H1 (cell line): ENCODE measurements at regions not wholly inside any gene's neighbourhood (a gene's known extent, or its start where the extent isn't known, plus 50 kb on each side); places are given as distances from the start of the nearest gene placed in this dataset.

Experiments
- CTCF ChIA-PET: fragments of 300-600 bp; sonication (Branson Sonifier 250); formaldehyde crosslinking; loops from one replicate; lab custom pipeline; 2021; ENCODE audit not compliant: partially characterized antibody; lab: Charles Lee
- POLR2A ChIA-PET: fragments of 300-600 bp; sonication (Branson Sonifier 250); formaldehyde crosslinking; loops from one replicate; lab custom pipeline; 2021; ENCODE audit warnings: inconsistent platforms; ENCODE audit not compliant: partially characterized antibody; lab: Charles Lee
- DNase-seq, 2 experiments: peaks; one replicate each; pipeline versions ENCODE4 v3.0.0 to v3.0.0-alpha.2; 2010 to 2022; ENCODE audit warnings: low spot score in 2 of 2, low read depth in 1 of 2, mixed read lengths in 1 of 2
- FAIRE-seq: peaks from 2 replicates; lab custom pipeline; 2011; peaks lifted over from hg19 to GRCh38; lab: Jason Lieb, UNC
- H2AFZ ChIP-seq: 2 replicates; pipeline ENCODE4 v1.8.1; 2012; ENCODE audit warnings: low read length, inconsistent platforms
- H2AK5ac ChIP-seq: 2 replicates; pipeline ENCODE4 v1.6.1; 2013; ENCODE audit warnings: low read depth, low read length
- H2BK120ac ChIP-seq: replicated peaks from 2 replicates; pipeline ENCODE3; 2013; ENCODE audit warnings: low read depth, low read length, inconsistent platforms
- H2BK12ac ChIP-seq: 2 replicates; pipeline ENCODE4 v1.6.1; 2013; ENCODE audit warnings: low read depth, low read length
- H2BK15ac ChIP-seq: 2 replicates; pipeline ENCODE4 v1.6.1; 2013; ENCODE audit warnings: low read length
- H2BK20ac ChIP-seq: 2 replicates; pipeline ENCODE4 v1.6.1; 2013; ENCODE audit warnings: low read length
- H2BK5ac ChIP-seq: 2 replicates; pipeline ENCODE4 v1.6.1; 2013; ENCODE audit warnings: low read depth, low read length
- H3K14ac ChIP-seq: 2 replicates; pipeline ENCODE4 v1.6.1; 2013; ENCODE audit warnings: inconsistent platforms; ENCODE audit not compliant: insufficient read length
- H3K18ac ChIP-seq: 2 replicates; pipeline ENCODE4 v1.6.1; 2013; ENCODE audit warnings: low read length; ENCODE audit errors: extremely low read depth
- H3K23ac ChIP-seq: 2 replicates; pipeline ENCODE4 v1.6.1; 2013; ENCODE audit warnings: inconsistent platforms; ENCODE audit not compliant: insufficient read length
- H3K23me2 ChIP-seq: 2 replicates; pipeline ENCODE4 v1.6.1; 2013; ENCODE audit warnings: low read depth, low read length
- H3K27ac ChIP-seq: 2 replicates; pipeline ENCODE4 v1.6.1; 2011; ENCODE audit warnings: low read depth, low read length, inconsistent platforms
- H3K27me3 ChIP-seq, 4 experiments: replicated peaks in 1 of 4; 1 replicate in 1 of 4; 2 replicates in 3 of 4; pipeline versions ENCODE4 v1.6.1 to v1.8.1; 2011 to 2013; ENCODE audit warnings: low read length in 3 of 4, mild to moderate bottlenecking in 3 of 4, inconsistent platforms in 2 of 4, mixed read lengths in 2 of 4, moderate library complexity in 1 of 4; ENCODE audit not compliant: control insufficient read depth in 3 of 4, insufficient read depth in 3 of 4; ENCODE audit errors: extremely low read depth in 1 of 4
- H3K36me3 ChIP-seq, 4 experiments: 2 replicates each; pipeline versions ENCODE4 v1.6.1 to v1.8.1; 2011 to 2013; ENCODE audit warnings: mild to moderate bottlenecking in 4 of 4, low read length in 3 of 4, moderate library complexity in 2 of 4, control low read depth in 1 of 4, inconsistent platforms in 1 of 4; ENCODE audit not compliant: insufficient read depth in 4 of 4, control insufficient read depth in 2 of 4
- H3K4ac ChIP-seq: replicated peaks from 2 replicates; pipeline ENCODE3; 2013; ENCODE audit warnings: low read length, low read depth, mixed read lengths, inconsistent platforms; ENCODE audit not compliant: insufficient read length
- H3K4me1 ChIP-seq, 4 experiments: replicated peaks in 1 of 4; 1 replicate in 1 of 4; 2 replicates in 3 of 4; pipeline versions ENCODE4 v1.6.1 to v1.8.1; 2011 to 2013; ENCODE audit warnings: low read length in 3 of 4, inconsistent platforms in 2 of 4, mixed read lengths in 1 of 4; ENCODE audit not compliant: insufficient read depth in 4 of 4, control insufficient read depth in 3 of 4
- H3K4me2 ChIP-seq, 2 experiments: 2 replicates each; pipeline versions ENCODE4 v1.6.1 to v1.8.1; 2011 to 2013; ENCODE audit warnings: low read depth in 2 of 2, low read length in 2 of 2, control low read depth in 1 of 2, inconsistent platforms in 1 of 2, mild to moderate bottlenecking in 1 of 2; ENCODE audit not compliant: insufficient read depth in 1 of 2
- H3K4me3 ChIP-seq, 4 experiments: fragments of 200-600, 300-600 bp in 1 of 4; sonication (generic), shearing (Covaris generic), sonication (Bioruptor Twin) in 1 of 4; 2 replicates each; pipeline versions ENCODE4 v1.5.1 to v1.8.1; 2011 to 2016; ENCODE audit warnings: low read length in 4 of 4, low read depth in 3 of 4, control low read depth in 2 of 4, inconsistent platforms in 2 of 4, mild to moderate bottlenecking in 2 of 4, mixed read lengths in 1 of 4, moderate library complexity in 1 of 4; ENCODE audit not compliant: insufficient read depth in 2 of 4; ENCODE audit errors: extremely low read depth in 1 of 4
- H3K56ac ChIP-seq: replicated peaks from 2 replicates; pipeline ENCODE3; 2013; ENCODE audit warnings: low read depth, mild to moderate bottlenecking, mixed read lengths, low read length, inconsistent platforms; ENCODE audit not compliant: insufficient read length
- H3K79me1 ChIP-seq: 2 replicates; pipeline ENCODE4 v1.6.1; 2013; ENCODE audit warnings: low read depth, low read length, control low read depth
- H3K79me2 ChIP-seq, 2 experiments: 2 replicates each; pipeline versions ENCODE4 v1.6.1 to v1.8.1; 2012 to 2013; ENCODE audit warnings: low read length in 2 of 2, mild to moderate bottlenecking in 2 of 2, inconsistent platforms in 1 of 2; ENCODE audit not compliant: insufficient read depth in 2 of 2, control insufficient read depth in 1 of 2
- H3K9ac ChIP-seq, 4 experiments: replicated peaks in 1 of 4; 1 replicate in 1 of 4; 2 replicates in 3 of 4; pipeline versions ENCODE4 v1.6.1 to v1.8.1; 2011 to 2013; ENCODE audit warnings: low read depth in 3 of 4, low read length in 3 of 4, control low read depth in 2 of 4, mild to moderate bottlenecking in 2 of 4, moderate library complexity in 2 of 4, inconsistent platforms in 1 of 4; ENCODE audit errors: extremely low read depth in 1 of 4
- H3K9me3 ChIP-seq, 2 experiments: 2 replicates each; pipeline versions ENCODE4 v1.6.1 to v1.8.1; 2012 to 2013; ENCODE audit warnings: mild to moderate bottlenecking in 2 of 2, moderate library complexity in 2 of 2, control low read depth in 1 of 2, inconsistent platforms in 1 of 2, low read depth in 1 of 2, low read length in 1 of 2, mixed read lengths in 1 of 2; ENCODE audit not compliant: insufficient read depth in 2 of 2
- H4K20me1 ChIP-seq, 2 experiments: replicated peaks in 1 of 2; 2 replicates each; pipeline versions ENCODE3 to v1.8.1; 2011 to 2013; ENCODE audit warnings: inconsistent platforms in 2 of 2, low read length in 2 of 2, mild to moderate bottlenecking in 1 of 2; ENCODE audit not compliant: insufficient read depth in 2 of 2, control insufficient read depth in 1 of 2
- H4K5ac ChIP-seq: 2 replicates; pipeline ENCODE4 v1.6.1; 2013; ENCODE audit warnings: low read length, low read depth, mixed read lengths, inconsistent platforms; ENCODE audit not compliant: insufficient read length
- H4K8ac ChIP-seq: 2 replicates; pipeline ENCODE4 v1.8.0; 2013; ENCODE audit warnings: mild to moderate bottlenecking, moderate library complexity, low read length, inconsistent platforms; ENCODE audit not compliant: insufficient read depth; ENCODE audit errors: extremely low read depth
- H4K91ac ChIP-seq: replicated peaks from 2 replicates; pipeline ENCODE3; 2013; ENCODE audit warnings: low read length, mixed read lengths, inconsistent platforms; ENCODE audit not compliant: insufficient read length
- EZH2 ChIP-seq: fragments of 200-600 bp; sonication (generic); IDR thresholded peaks from 2 replicates; pipeline ENCODE4 v1.7.1; 2012; ENCODE audit warnings: low read depth, mild to moderate bottlenecking, moderate library complexity, low read length, inconsistent platforms; ENCODE audit not compliant: severe bottlenecking
- JUN ChIP-seq: IDR thresholded peaks from 2 replicates; pipeline ENCODE4 v1.6.1; 2011; ENCODE audit warnings: low read depth, mild to moderate bottlenecking, improper control_type of control experiment, low read length
- JUND ChIP-seq: IDR thresholded peaks from 2 replicates; pipeline ENCODE4 v1.6.1; 2011; ENCODE audit warnings: mild to moderate bottlenecking, improper control_type of control experiment, low read length
- PHF8 ChIP-seq: fragments of 200-600 bp; sonication (generic); conservative IDR thresholded peaks from 2 replicates; pipeline ENCODE4 v1.7.1; 2012; ENCODE audit warnings: low read depth, mild to moderate bottlenecking, inconsistent platforms, low read length, moderate library complexity
- RAD21 ChIP-seq, 2 experiments: IDR thresholded peaks in 1 of 2; conservative IDR thresholded peaks in 1 of 2; 2 replicates each; pipeline ENCODE4 v1.6.1; 2011; ENCODE audit warnings: low read depth in 2 of 2, low read length in 2 of 2, improper control_type of control experiment in 1 of 2, inconsistent platforms in 1 of 2, mild to moderate bottlenecking in 1 of 2, moderate library complexity in 1 of 2
- RNF2 ChIP-seq: fragments of 200-900, 300-1000 bp; sonication (generic); IDR thresholded peaks from 2 replicates; pipeline ENCODE4 v1.7.1; 2016; ENCODE audit warnings: borderline replicate concordance, low read depth, mild to moderate bottlenecking, antibody characterized with exemption, low read length; ENCODE audit not compliant: poor library complexity, severe bottlenecking; ENCODE audit errors: missing control alignments
- RXRA ChIP-seq: IDR thresholded peaks from 2 replicates; pipeline ENCODE4 v1.6.1; 2011; ENCODE audit warnings: low read depth, mild to moderate bottlenecking, low read length, moderate library complexity; ENCODE audit not compliant: insufficient read depth
- SP2 ChIP-seq: IDR thresholded peaks from 2 replicates; pipeline ENCODE4 v1.6.1; 2012; ENCODE audit warnings: mild to moderate bottlenecking, low read length, inconsistent platforms
- SP4 ChIP-seq: IDR thresholded peaks from 2 replicates; pipeline ENCODE4 v1.6.1; 2012; ENCODE audit warnings: low read length, inconsistent platforms
- TBP ChIP-seq: IDR thresholded peaks from 2 replicates; pipeline ENCODE4 v1.6.1; 2011; ENCODE audit warnings: low read depth, low read length, improper control_type of control experiment
- TCF12 ChIP-seq: IDR thresholded peaks from 2 replicates; pipeline ENCODE4 v1.6.1; 2011; ENCODE audit warnings: low read depth, mild to moderate bottlenecking, low read length
- YY1 ChIP-seq: IDR thresholded peaks from 2 replicates; pipeline ENCODE4 v1.6.1; 2011; ENCODE audit warnings: low read depth, mild to moderate bottlenecking, low read length
- WGBS, 2 experiments: shearing (Covaris generic) in 1 of 2; methylation state at CpG; one replicate each; pipeline versions ENCODE4 v1.1.6 to v1.1.7; 2013 to 2015; ENCODE audit warnings: low lambda C conversion rate in 2 of 2, mixed read lengths in 2 of 2, inconsistent platforms in 1 of 2, low coverage in 1 of 2, missing lambda C conversion rate in 1 of 2; ENCODE audit not compliant: insufficient replicate concordance in 2 of 2, insufficient coverage in 1 of 2, insufficient read length in 1 of 2; ENCODE audit errors: extremely low coverage in 1 of 2, missing lambda C conversion rate in 1 of 2; 5-methylcytosine and 5-hydroxymethylcytosine counted together

DNA sequence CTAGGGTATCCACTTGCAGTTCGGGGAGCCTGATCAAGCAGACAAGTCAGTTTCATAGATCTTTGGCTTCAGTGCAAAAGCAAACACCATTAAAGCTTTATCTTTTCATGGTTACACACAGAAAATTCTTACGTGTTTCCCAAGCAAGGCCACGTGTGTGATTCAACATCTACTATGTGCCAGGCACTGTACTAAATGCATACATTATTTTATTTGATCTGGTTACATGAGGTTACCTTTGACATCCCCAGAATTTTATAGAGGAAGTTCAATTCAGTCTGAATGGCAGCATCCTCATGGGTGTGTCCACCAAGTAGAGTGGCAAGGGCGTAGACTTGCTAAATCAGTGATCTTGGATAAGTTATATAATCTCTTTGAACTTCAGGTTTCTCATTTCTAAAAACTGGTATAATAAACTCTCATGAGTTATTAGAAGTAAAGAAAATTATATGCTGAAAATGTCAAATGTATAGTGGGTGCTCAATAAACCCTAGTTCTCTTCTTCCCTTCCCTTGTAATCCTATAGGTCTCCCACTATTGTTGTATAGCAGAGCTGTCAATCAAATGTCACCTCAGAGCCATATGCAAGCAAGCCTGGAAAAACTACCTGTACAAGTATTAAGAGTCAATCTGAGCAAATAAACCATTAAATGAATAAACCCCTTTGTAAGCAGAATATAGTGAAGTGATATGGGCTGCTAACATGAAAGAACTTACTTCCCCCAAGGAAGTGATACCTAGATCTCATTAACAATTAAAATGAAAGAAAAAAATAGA is 50.3 kb upstream of the TMX1 start:
- Histone ChIP-seq H4K20me1 (no peaks in the 10 kb centered on the region), H3K27ac (no peak overlapping the region), H2BK12ac (no peak overlapping the region), H2BK20ac (no peak overlapping the region), H3K27me3 (no peaks in the 10 kb centered on the region), H3K36me3 (no peaks in the 10 kb centered on the region), H3K18ac (no peak overlapping the region), H3K9ac (no peak overlapping the region), H2BK15ac (no peak overlapping the region), H3K4ac (no peak overlapping the region), H4K8ac (no peak overlapping the region), H2AK5ac (no peak overlapping the region), H3K79me2 (no peaks in the 10 kb centered on the region), H2AFZ (no peak overlapping the region), H3K4me3 (no peak overlapping the region), H3K14ac (no peak overlapping the region), H3K4me2 (no peak overlapping the region), H2BK120ac (no peak overlapping the region), H2BK5ac (no peak overlapping the region), H3K79me1 (no peaks in the 10 kb centered on the region), H3K4me1 (no peaks in the 10 kb centered on the region), H3K23ac (no peak overlapping the region), H4K91ac (no peak overlapping the region), H3K56ac (no peak overlapping the region), H4K5ac (no peak overlapping the region), H3K23me2 (no peaks in the 10 kb centered on the region; the same call in 1 of the 2 replicates), H3K9me3 (no peaks in the 10 kb centered on the region)
- CTCF ChIA-PET, result interaction anchor here (0.6 kb wide), 1 partner anchor 43 kb away, joined by 3 read pairs; no protein-coding TSS in a partner anchor
- 87% methylated on average over 4 of the region's 4 CpGs; no CpG with 5 or more reads in 1 of the 2 experiments for WGBS, 2 experiments
- no peak for TF ChIP-seq JUN
- no peak for TF ChIP-seq JUND
- no peak for TF ChIP-seq RXRA
- TF ChIP-seq PHF8, result no peak
- no peak for TF ChIP-seq SP2
- no peak for TF ChIP-seq EZH2
- no peak for TF ChIP-seq RAD21 (IDR thresholded peaks at IDR 0.05 in 1 of 2, conservative IDR thresholded peaks at IDR 0.05 in 1 of 2; ENCODE audit: low read depth in 2 of 2, low read length in 2 of 2)
- TF ChIP-seq TCF12, result no peak
- TF ChIP-seq YY1, result no peak
- TF ChIP-seq RNF2, result no peak
- TF ChIP-seq TBP, result no peak
- no peak for TF ChIP-seq SP4
- DNase-seq, result no peak
- FAIRE-seq, result no peak
- POLR2A ChIA-PET, result no interaction called here
